ENCODE measurements at regions not wholly inside any gene's neighbourhood (a gene's known extent, or its start where the extent isn't known, plus 50 kb on each side); places are given as distances from the start of the nearest gene placed in this dataset.

DNA sequence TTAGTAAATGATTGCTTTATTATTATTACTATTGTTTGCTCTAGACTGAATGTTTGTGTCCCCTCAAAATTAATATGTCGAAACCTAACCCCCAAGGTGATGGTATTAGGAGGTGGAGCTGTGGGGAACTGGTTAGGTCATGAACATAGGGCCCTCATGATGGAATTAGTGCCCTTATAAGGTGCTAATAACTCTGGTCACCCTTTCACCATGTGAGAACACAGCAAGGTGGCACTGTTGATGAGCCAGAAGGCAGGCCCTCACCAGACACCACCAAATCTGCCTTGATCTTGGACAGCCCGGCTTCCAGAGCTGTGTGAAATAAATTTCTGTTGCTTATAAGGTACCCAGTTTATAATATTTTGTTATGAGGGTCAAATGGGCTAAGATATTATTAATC, 95.8 kb downstream of the BDNF start:
- Mint-ChIP-seq H3K27ac (no peak overlapping the region), H3K4me1 (no peaks in the 10 kb centered on the region), H3K27me3 (no peaks in the 10 kb centered on the region), H3K4me3 (no peak overlapping the region), H3K9me3 (no peaks in the 10 kb centered on the region), H3K36me3 (no peaks in the 10 kb centered on the region)

DNA sequence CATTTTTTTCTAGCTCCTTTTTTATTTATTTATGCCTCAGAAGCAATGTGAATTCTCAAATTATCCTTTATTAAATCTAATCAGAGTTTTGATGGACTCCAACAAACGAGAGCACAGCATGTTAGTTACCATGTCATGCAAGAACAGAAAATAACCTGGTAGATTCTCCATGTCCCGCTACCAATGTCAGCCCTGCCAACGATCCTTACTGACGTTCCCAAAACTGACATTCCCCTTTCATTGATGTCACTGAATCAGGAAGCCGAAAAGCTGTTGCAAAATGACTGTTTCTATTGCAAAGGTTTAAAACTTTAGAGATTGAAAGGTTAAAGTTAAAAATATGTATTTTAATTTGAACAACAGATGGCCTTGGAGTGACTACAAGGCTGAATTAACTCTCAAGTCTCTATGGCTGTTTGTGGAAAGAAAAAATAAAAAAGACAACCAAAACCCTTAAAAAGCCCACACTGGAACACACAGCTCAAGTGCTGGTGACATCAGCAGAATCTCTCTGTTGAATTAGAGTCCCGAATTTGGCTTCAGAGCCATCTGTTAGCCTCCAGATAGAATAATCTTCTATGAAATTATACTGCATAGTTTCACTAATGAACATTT, 96.8 kb downstream of the BDNF start:
- no peak overlapping the region for H3K27ac Mint-ChIP-seq
- H3K36me3 Mint-ChIP-seq = no peaks in the 10 kb centered on the region
- H3K27me3 Mint-ChIP-seq = no peaks in the 10 kb centered on the region
- no peaks in the 10 kb centered on the region for H3K9me3 Mint-ChIP-seq
- H3K4me3 Mint-ChIP-seq = no peak overlapping the region
- no peaks in the 10 kb centered on the region for H3K4me1 Mint-ChIP-seq

DNA sequence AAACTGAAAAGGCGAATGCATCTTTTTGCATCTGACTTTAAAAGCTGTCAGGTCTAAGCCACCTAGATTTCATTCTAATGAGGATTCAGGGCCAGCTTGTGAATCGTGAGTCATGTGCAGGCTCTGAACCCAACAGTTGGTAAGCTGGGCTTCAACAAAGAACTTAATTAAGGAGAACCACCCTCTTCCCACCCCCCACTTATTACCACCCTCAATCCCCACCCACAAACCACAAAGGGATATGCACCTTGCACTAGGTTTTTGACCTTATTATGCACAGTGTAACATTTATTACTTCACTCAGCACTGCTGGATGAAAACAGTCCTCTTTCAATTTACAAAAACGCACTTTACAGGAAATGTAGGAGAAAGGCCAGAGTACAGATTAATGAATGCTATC, 94.1 kb upstream of the LIN7C start:
- Mint-ChIP-seq H3K9me3 (no peaks in the 10 kb centered on the region), H3K4me3 (peak overlapping the region in 1 of 4 donors; percentile 58), H3K27ac (no peak overlapping the region), H3K36me3 (no peaks in the 10 kb centered on the region), H3K27me3 (no peaks in the 10 kb centered on the region), H3K4me1 (no peaks in the 10 kb centered on the region)

DNA sequence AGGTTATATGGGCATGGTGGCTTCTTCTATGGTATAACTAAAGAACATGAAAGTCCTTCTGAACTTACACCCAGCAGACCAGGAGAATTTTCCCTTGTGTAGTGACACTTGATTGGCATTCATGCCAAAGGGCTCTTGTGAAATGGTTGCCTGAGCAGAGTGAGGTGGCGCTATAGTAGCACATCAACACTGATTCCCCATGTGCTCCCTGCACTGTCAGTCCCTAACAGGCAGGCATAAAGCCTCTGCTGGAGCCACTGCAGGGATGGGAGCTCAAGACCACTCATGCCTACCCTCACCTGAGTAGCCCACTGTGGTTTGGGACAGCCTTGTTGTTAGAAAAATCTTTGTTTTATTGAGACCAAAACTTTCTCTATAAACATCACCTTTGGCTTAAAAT, 92.6 kb upstream of the LIN7C start:
- H3K27ac Mint-ChIP-seq = no peak overlapping the region
- no peak overlapping the region for H3K4me3 Mint-ChIP-seq
- no peaks in the 10 kb centered on the region for H3K27me3 Mint-ChIP-seq
- no peaks in the 10 kb centered on the region for H3K4me1 Mint-ChIP-seq
- H3K36me3 Mint-ChIP-seq = no peaks in the 10 kb centered on the region
- H3K9me3 Mint-ChIP-seq = no peaks in the 10 kb centered on the region

DNA sequence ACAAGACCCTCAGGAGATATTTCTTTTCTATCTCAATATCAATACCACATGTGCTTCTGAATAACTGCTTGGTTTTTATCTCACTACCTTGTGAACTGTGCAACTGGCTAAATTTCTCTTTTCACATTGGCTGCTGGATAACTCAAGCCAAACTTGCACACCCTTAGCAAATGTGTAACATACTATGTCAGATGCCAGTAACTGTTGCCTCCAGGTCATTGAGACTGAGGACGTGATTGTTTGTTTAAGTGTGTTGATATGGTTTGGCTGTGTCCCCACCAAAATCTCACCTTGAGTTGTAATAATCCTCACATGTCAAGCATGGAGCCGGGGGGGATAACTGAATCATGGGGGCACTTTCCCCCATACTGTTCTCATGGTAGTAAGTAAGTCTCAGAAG, 90.2 kb upstream of the LIN7C start:
- H3K27me3 Mint-ChIP-seq = no peaks in the 10 kb centered on the region
- H3K9me3 Mint-ChIP-seq = no peaks in the 10 kb centered on the region
- no peak overlapping the region for H3K27ac Mint-ChIP-seq
- H3K4me3 Mint-ChIP-seq = no peak overlapping the region
- no peaks in the 10 kb centered on the region for H3K4me1 Mint-ChIP-seq
- H3K36me3 Mint-ChIP-seq = no peaks in the 10 kb centered on the region

DNA sequence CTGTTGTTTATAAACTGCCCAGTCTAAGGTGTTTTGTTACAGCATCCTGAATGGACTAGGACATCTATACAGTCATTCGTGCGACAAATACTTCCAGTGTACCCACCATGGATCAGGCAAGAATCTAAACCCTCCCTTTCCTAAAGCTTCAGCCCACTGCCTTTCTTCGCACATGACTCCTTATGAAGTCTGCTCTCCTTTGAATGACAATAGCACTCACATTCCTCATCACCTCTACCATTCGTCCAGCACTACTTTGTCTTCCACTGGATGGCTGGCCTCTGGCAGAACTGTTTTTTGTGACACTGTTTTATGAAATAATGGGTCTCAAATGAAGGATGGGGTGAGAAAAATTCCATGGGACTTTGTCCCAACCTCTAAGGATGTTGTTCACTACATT, 89.8 kb upstream of the LIN7C start:
- Mint-ChIP-seq H3K36me3 (no peaks in the 10 kb centered on the region), H3K27ac (no peak overlapping the region), H3K27me3 (no peaks in the 10 kb centered on the region), H3K4me1 (no peaks in the 10 kb centered on the region), H3K4me3 (no peak overlapping the region), H3K9me3 (no peaks in the 10 kb centered on the region)

DNA sequence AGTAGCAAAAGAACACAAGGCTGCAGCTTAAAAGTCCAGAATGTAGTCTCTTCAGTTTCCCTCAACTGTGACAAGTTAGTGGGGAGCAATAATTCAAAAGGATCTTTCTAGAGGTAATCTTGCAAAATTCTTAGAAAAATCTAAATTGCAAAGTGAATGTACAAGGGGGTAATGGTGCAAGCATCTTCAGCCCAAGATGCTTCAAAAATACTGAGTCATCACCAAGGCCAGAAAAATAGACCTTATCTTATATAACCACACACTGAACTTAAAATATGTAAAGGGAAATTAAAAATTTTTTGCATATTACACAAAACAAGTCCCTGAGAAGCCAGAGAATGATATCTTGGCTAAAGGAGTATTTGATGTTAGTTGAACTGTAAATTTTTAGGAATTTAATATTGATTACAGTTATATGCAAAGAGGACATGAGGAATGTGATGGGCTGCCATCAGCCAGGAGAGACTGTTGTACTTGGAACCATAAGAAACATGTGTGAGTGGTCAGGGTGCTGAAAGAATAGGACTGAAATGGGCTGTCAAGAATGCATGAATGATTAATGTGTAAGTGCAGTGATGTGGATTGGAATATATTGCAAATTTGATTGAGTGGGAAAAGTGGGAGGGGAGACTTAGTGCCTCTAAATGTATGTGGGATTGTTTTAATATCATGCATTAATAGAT, 85.7 kb upstream of the LIN7C start:
- Mint-ChIP-seq H3K4me3 (no peak overlapping the region), H3K36me3 (peaks cover 4% of the 10 kb centered on the region), H3K27ac (no peak overlapping the region), H3K27me3 (no peaks in the 10 kb centered on the region), H3K4me1 (no peaks in the 10 kb centered on the region), H3K9me3 (peaks cover 0 to 2% (median 0%) of the 10 kb centered on the region in 3 donors)

DNA sequence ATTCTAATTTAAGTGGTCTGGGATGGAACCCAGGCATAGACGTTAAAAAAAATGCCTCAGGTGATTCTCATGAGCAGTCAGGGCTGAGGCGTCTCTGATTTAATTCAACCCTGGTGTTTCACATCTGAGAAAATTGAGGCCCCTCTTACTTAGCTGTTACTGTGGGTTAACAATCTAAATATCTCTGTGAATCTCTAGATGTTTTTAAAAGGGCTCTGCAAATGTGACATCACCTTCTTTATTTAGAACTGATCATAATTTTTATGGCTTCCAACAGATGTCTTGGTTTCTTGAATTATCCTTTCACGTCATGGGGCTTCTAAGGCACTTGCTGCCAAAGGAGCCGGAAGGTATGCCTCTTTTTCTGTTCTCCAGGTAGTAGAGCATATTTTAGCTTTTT, 76.1 kb upstream of the LIN7C start:
- no peaks in the 10 kb centered on the region for H3K9me3 Mint-ChIP-seq
- no peaks in the 10 kb centered on the region for H3K27me3 Mint-ChIP-seq
- H3K4me3 Mint-ChIP-seq = no peak overlapping the region
- no peaks in the 10 kb centered on the region for H3K4me1 Mint-ChIP-seq
- H3K36me3 Mint-ChIP-seq = no peaks in the 10 kb centered on the region
- no peak overlapping the region for H3K27ac Mint-ChIP-seq

DNA sequence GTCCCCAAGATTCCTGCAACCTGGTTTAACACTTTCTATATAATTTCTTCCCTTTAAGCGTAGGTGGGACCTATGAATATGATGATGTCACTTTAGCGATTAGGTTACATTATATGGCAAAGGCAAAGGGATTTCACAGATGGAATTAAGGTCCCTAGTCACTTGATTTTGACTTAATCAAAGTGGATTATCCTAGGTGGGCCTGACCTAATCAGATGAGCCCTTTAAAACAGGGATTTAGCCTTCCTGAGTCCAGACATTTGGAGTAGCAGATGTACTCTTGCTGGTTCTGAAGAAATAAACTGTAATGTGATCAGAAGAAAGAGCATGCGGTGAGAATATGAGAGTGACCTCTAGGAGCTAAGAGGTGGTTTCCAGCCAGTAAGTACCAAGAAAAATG, 67.8 kb upstream of the LIN7C start:
- H3K27ac Mint-ChIP-seq = no peak overlapping the region
- no peaks in the 10 kb centered on the region for H3K4me1 Mint-ChIP-seq
- H3K27me3 Mint-ChIP-seq = no peaks in the 10 kb centered on the region
- peaks cover 0 to 3% (median 0%) of the 10 kb centered on the region in 3 donors for H3K9me3 Mint-ChIP-seq
- no peak overlapping the region for H3K4me3 Mint-ChIP-seq
- H3K36me3 Mint-ChIP-seq = no peaks in the 10 kb centered on the region

DNA sequence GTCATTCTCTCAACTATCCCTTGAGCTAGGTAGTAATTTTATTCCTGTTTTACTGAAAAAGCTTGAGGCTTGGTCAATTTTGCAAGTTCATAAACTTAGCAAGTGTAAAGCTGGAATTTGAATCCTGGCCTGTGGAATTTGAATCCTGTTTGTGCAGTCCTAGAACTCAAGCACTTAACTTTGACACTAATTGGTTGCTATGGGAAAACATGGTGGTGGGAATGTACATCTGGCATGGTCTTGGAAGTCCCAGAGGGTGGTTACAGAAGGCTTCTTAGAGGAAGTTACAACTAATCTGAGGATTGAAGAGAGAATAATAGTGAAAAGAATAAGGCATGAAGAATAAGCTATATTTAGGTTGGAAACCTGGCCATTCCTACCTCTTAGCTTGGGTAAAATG, 66.5 kb upstream of the LIN7C start:
- Mint-ChIP-seq H3K36me3 (no peaks in the 10 kb centered on the region), H3K27me3 (no peaks in the 10 kb centered on the region), H3K4me3 (no peak overlapping the region), H3K9me3 (peaks cover 0 to 3% (median 0%) of the 10 kb centered on the region in 3 donors), H3K27ac (no peak overlapping the region), H3K4me1 (no peaks in the 10 kb centered on the region)

DNA sequence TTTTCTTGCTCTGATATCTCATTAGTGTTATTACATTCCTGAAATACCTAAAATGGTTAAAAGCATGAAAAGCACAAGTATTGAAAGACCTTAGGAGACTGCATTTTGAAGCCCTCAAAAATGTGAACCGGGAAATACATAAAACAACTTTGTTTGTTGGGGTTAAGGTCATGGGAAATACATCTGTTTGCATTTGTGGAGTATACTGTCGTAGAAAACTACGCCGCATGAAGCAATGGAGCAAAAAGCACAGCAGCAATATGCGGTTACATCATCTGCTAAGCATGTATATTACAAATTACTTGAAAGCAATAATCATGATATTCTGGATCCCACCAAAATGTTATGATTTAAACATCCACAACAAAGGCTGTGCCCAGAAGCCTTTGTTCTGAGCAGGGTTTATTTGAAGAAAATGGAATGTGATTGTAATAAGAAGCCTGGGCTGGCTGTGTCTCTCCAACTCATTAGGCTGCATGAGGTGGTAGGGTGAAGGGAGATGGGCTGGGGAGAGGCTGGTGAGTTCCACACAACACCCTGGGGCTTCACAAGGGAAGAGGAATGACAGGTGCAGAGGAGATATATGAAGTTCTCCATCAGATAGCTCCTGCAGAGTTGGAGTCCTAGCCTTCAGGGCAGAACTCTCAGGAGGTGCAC, 64.7 kb upstream of the LIN7C start:
- no peak overlapping the region for H3K4me3 Mint-ChIP-seq
- no peaks in the 10 kb centered on the region for H3K9me3 Mint-ChIP-seq
- H3K27ac Mint-ChIP-seq = no peak overlapping the region
- H3K27me3 Mint-ChIP-seq = no peaks in the 10 kb centered on the region
- no peaks in the 10 kb centered on the region for H3K36me3 Mint-ChIP-seq
- no peaks in the 10 kb centered on the region for H3K4me1 Mint-ChIP-seq

DNA sequence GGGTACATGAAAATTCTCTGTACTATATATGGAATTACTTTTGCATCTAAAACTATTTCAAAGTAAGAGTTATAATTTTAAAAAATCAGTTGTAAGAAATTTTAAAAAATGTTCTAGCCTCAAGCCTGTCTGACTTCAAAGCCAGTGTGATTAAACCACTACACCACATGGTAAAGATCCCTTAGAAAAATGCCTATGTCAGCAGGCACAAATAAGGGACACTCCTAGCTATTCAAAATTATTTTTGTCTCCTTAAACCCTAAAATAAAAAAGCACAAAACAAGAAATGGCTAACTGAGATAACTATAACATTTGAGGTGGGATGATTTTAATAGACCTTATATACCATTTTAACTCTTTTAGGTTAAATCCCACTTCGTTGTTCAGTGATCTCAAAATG, 64.0 kb upstream of the LIN7C start:
- H3K27me3 Mint-ChIP-seq = no peaks in the 10 kb centered on the region
- H3K36me3 Mint-ChIP-seq = no peaks in the 10 kb centered on the region
- H3K4me3 Mint-ChIP-seq = no peak overlapping the region

DNA sequence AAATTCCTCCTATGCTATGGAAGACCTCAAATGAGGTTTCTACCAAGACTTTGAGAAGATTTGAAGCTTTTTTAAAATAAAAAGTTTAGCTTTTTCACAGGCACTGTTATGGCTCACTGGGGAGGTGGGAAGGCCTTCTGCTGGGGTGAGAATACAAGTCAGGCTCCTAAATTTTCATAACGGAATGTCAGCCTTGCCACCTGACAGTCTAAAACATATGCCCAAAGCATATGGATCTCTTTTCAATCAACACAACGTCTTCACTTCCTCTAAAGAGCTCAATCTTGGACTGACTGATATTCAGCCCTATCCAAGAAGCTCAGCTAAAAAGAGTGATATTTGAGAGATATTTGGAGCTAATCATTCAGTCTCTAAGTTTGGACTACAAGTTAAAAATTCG, 57.1 kb upstream of the LIN7C start:
- Mint-ChIP-seq H3K4me3 (no peak overlapping the region), H3K27me3 (peaks cover 3% of the 10 kb centered on the region), H3K9me3 (no peaks in the 10 kb centered on the region), H3K36me3 (no peaks in the 10 kb centered on the region), H3K4me1 (peaks cover 0 to 2% (median 0%) of the 10 kb centered on the region in 3 donors), H3K27ac (no peak overlapping the region)

More for the DNA sequence above, 64.0 kb upstream of the LIN7C start:
- Mint-ChIP-seq H3K9me3 (no peaks in the 10 kb centered on the region), H3K27ac (no peak overlapping the region), H3K4me1 (no peaks in the 10 kb centered on the region)

DNA sequence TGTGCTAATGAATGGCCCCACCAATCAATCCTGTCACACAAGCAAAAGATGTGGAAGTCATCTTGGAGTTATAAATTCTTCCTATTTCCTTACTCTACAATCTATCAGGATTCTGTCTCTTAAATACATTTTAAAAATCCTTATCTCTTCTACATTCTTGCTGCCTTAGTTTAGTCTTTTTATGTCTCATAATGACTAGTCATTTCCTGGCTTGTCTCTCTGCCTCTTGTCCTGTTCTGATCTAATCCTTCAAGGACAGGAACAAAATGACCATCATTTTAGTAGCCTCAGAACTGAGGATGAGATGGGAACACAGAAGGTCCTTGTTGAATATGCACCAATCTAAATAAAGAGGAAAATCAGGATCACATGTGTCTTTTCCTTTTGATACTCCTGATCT, 56.6 kb upstream of the LIN7C start:
- H3K9me3 Mint-ChIP-seq = no peaks in the 10 kb centered on the region
- no peak overlapping the region for H3K27ac Mint-ChIP-seq
- no peak overlapping the region for H3K4me3 Mint-ChIP-seq
- H3K4me1 Mint-ChIP-seq = peaks cover 0 to 2% (median 0%) of the 10 kb centered on the region in 3 donors
- no peaks in the 10 kb centered on the region for H3K36me3 Mint-ChIP-seq
- H3K27me3 Mint-ChIP-seq = peaks cover 3% of the 10 kb centered on the region

DNA sequence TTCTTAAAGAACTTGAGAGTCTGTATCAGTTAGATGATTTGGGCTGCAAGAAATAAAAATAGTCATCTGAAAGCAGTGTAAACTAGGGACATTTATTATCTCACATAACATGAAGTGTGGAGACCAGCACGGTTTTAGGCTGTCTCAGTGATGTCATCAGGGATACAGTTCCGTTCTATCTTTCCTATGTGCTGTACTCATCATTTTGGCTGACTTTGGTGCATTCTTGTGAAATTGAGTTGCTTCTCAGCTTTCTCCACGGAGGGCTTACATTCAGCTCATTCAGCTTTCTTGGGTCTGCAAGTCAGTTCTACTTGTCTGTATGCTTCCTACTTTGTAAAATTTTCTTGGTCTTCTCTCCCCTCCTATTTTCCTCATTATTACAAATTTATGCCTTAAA, 51.8 kb upstream of the LIN7C start:
- no peak overlapping the region for H3K4me3 Mint-ChIP-seq
- peaks cover 4% of the 10 kb centered on the region for H3K27me3 Mint-ChIP-seq
- no peaks in the 10 kb centered on the region for H3K36me3 Mint-ChIP-seq
- H3K4me1 Mint-ChIP-seq = peaks cover 0 to 2% (median 0%) of the 10 kb centered on the region in 3 donors
- no peak overlapping the region for H3K27ac Mint-ChIP-seq
- H3K9me3 Mint-ChIP-seq = no peaks in the 10 kb centered on the region

DNA sequence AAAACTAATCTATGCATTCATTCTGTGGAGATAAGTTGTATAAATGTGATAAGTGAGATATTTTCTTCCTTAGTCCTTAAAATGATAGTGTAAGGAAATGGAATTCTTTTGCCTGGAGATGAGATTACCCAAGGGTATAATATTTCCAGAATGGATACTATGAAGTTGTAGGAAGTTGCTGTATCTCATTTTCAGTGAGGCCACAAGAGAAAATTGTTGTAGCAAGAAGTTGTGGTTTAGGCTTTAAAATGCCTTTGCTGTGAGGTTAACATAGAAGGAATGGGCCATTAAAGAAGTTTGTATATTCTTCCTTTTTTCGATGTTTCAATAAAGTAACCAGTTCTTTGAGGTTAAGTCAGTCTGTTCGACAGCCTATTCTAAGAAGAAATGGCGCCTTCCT, 50.7 kb upstream of the LIN7C start:
- Mint-ChIP-seq H3K9me3 (no peaks in the 10 kb centered on the region), H3K27me3 (peaks cover 4% of the 10 kb centered on the region), H3K36me3 (no peaks in the 10 kb centered on the region), H3K27ac (no peak overlapping the region), H3K4me3 (peak overlapping the region in 1 of 4 donors; percentile 20), H3K4me1 (peaks cover 0 to 2% (median 0%) of the 10 kb centered on the region in 3 donors)
